ENCODE measurements at regions not wholly inside any gene's neighbourhood (a gene's known extent, or its start where the extent isn't known, plus 50 kb on each side); places are given as distances from the start of the nearest gene placed in this dataset.
"Not testable (repeated sequence)": the region's sequence is repeated elsewhere in the genome, so short reads cannot be mapped to it uniquely, and the experiment has no call there.

DNA sequence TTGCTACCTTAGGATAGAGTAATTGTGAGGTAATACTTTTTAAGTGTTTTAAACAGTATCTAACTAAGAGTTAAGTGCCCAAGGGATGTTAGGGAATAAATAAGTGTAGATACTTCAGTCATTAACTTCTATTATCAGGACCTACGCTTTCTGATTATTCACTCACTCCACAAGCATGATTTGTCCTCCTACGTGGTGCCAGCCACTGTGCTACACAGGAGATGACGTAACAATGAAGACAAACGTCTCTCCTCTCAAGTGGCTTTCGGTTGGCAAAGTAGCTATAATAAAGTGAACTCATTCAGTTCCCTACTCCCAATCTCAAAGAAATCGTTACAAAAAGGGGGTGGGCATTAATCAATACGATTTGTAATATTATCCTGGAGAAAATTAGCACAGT, 100.9 kb upstream of the SETBP1 start:
- Histone ChIP-seq H3K4me1 (ENCODE audit: control insufficient read depth, extremely low read depth, insufficient read depth, low read length) (peaks cover 7% of the 10 kb centered on the region), H3K4me3 (ENCODE audit: control insufficient read depth in 2 of 3, extremely low read depth in 1 of 3, insufficient read depth in 2 of 3, low read depth in 1 of 3, low read length in 3 of 3) (no peak overlapping the region), H3K27ac (ENCODE audit: control insufficient read depth, insufficient read depth, low read length) (no peak overlapping the region), H3K36me3 (ENCODE audit: control insufficient read depth in 2 of 2, extremely low read depth in 1 of 2, insufficient read depth in 2 of 2, low read length in 2 of 2) (no peaks in the 10 kb centered on the region), H3K79me2 (ENCODE audit: control insufficient read depth, insufficient read depth, low read length) (no peaks in the 10 kb centered on the region), H3K9me3 (ENCODE audit: control insufficient read depth, low read depth, low read length) (no peaks in the 10 kb centered on the region), H3K9ac (ENCODE audit: control insufficient read depth, extremely low read depth, insufficient read depth, low read length) (no peak overlapping the region), H3K27me3 (ENCODE audit: control insufficient read depth, extremely low read depth, insufficient read depth, low read length) (no peaks in the 10 kb centered on the region), H2AFZ (ENCODE audit: control insufficient read depth, low read length) (peak overlapping the region; percentile 27), H3K4me2 (ENCODE audit: control insufficient read depth, extremely low read depth, insufficient read depth, low read depth, low read length) (no peak overlapping the region), H4K20me1 (ENCODE audit: control insufficient read depth, extremely low read depth, insufficient read depth, low read length) (no peaks in the 10 kb centered on the region), H3K9me1 (ENCODE audit: control insufficient read depth, extremely low read depth, insufficient read depth, low read length) (no peaks in the 10 kb centered on the region)
- dilution Hi-C loops (cut with MboI; ENCODE audit: extremely low pct_ligation_motif_present, low sequenced_read_pairs): no loop called here
- no peak for TF ChIP-seq EZH2 (IDR thresholded peaks at IDR 0.05; ENCODE audit: low read length)
- TF ChIP-seq, protein P1, sequence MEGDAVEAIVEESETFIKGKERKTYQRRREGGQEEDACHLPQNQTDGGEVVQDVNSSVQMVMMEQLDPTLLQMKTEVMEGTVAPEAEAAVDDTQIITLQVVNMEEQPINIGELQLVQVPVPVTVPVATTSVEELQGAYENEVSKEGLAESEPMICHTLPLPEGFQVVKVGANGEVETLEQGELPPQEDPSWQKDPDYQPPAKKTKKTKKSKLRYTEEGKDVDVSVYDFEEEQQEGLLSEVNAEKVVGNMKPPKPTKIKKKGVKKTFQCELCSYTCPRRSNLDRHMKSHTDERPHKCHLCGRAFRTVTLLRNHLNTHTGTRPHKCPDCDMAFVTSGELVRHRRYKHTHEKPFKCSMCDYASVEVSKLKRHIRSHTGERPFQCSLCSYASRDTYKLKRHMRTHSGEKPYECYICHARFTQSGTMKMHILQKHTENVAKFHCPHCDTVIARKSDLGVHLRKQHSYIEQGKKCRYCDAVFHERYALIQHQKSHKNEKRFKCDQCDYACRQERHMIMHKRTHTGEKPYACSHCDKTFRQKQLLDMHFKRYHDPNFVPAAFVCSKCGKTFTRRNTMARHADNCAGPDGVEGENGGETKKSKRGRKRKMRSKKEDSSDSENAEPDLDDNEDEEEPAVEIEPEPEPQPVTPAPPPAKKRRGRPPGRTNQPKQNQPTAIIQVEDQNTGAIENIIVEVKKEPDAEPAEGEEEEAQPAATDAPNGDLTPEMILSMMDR (optimal IDR thresholded peaks at IDR 0.05 in 1 of 3, IDR thresholded peaks at IDR 0.05 in 1 of 3, conservative IDR thresholded peaks at IDR 0.05 in 1 of 3; ENCODE audit: extremely low read depth in 1 of 3, insufficient read depth in 2 of 3, low read length in 3 of 3): no peak
- no peak for DNase-seq (ENCODE audit: low read depth, low spot score)
- FAIRE-seq: no peak

DNA sequence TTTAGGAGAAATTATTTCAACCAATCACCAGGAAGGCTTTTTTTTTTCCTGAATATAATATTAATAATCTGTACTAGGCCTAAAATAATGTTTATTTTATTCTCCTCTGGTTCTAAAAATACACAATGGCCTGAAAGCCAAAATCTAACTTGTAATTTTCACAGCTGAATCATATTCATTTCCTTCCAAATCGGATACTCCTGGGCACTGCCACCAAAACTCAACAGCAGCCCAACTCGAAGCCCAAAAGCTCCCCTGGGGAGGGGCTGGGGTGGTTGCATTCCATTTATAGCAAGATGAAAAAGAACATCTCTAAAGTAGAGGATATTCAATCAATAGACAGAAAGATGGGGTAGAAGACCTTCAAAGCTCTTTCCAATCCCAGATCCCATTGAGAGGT, 100.5 kb upstream of the SETBP1 start:
- H3K9me3 ChIP-seq (ENCODE audit: control insufficient read depth, low read depth, low read length): no peaks in the 10 kb centered on the region
- H3K9ac ChIP-seq (ENCODE audit: control insufficient read depth, extremely low read depth, insufficient read depth, low read length): no peak overlapping the region
- dilution Hi-C loops (cut with MboI; ENCODE audit: extremely low pct_ligation_motif_present, low sequenced_read_pairs): no loop called here
- H4K20me1 ChIP-seq (ENCODE audit: control insufficient read depth, extremely low read depth, insufficient read depth, low read length): no peaks in the 10 kb centered on the region
- H3K4me2 ChIP-seq (ENCODE audit: control insufficient read depth, extremely low read depth, insufficient read depth, low read depth, low read length): no peak overlapping the region
- FAIRE-seq (no peak), DNase-seq (ENCODE audit: low read depth, low spot score) (no peak)
- no peak overlapping the region for H3K27ac ChIP-seq (ENCODE audit: control insufficient read depth, insufficient read depth, low read length)
- no peak for TF ChIP-seq EZH2 (IDR thresholded peaks at IDR 0.05; ENCODE audit: low read length)
- TF ChIP-seq, protein P1 (optimal IDR thresholded peaks at IDR 0.05 in 1 of 3, IDR thresholded peaks at IDR 0.05 in 1 of 3, conservative IDR thresholded peaks at IDR 0.05 in 1 of 3; ENCODE audit: extremely low read depth in 1 of 3, insufficient read depth in 2 of 3, low read length in 3 of 3): no peak
- peaks cover 11% of the 10 kb centered on the region for H3K4me1 ChIP-seq (ENCODE audit: control insufficient read depth, extremely low read depth, insufficient read depth, low read length)
- no peaks in the 10 kb centered on the region for H3K27me3 ChIP-seq (ENCODE audit: control insufficient read depth, extremely low read depth, insufficient read depth, low read length)
- H3K4me3 ChIP-seq (ENCODE audit: control insufficient read depth in 2 of 3, extremely low read depth in 1 of 3, insufficient read depth in 2 of 3, low read depth in 1 of 3, low read length in 3 of 3): no peak overlapping the region
- no peaks in the 10 kb centered on the region for H3K36me3 ChIP-seq (ENCODE audit: control insufficient read depth in 2 of 2, extremely low read depth in 1 of 2, insufficient read depth in 2 of 2, low read length in 2 of 2)
- H3K79me2 ChIP-seq (ENCODE audit: control insufficient read depth, insufficient read depth, low read length): no peaks in the 10 kb centered on the region
- no peaks in the 10 kb centered on the region for H3K9me1 ChIP-seq (ENCODE audit: control insufficient read depth, extremely low read depth, insufficient read depth, low read length)
- no peak overlapping the region for H2AFZ ChIP-seq (ENCODE audit: control insufficient read depth, low read length)

DNA sequence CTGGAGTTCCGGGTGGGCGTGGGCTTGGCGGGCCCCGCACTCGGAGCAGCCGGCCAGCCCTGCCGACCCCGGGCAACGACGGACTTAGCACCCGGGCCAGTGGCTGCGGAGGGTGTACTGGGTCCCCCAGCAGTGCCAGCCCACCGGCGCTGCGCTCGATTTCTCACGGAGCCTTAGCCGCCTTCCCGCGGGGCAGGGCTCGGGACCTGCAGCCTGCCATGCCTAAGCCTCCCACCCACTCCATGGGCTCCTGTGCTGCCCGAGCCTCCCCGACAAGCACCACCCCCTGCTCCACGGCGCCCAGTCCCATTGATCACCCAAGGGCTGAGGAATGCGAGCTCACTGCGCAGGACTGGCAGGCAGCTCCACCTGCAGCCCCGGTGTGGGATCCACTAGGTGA, 99.9 kb upstream of the SETBP1 start:
- peaks cover 11% of the 10 kb centered on the region for H3K4me1 ChIP-seq (ENCODE audit: control insufficient read depth, extremely low read depth, insufficient read depth, low read length)
- H3K27me3 ChIP-seq (ENCODE audit: control insufficient read depth, extremely low read depth, insufficient read depth, low read length); H3K4me3 ChIP-seq (ENCODE audit: control insufficient read depth in 2 of 3, extremely low read depth in 1 of 3, insufficient read depth in 2 of 3, low read depth in 1 of 3, low read length in 3 of 3); H3K36me3 ChIP-seq (ENCODE audit: control insufficient read depth in 2 of 2, extremely low read depth in 1 of 2, insufficient read depth in 2 of 2, low read length in 2 of 2); H4K20me1 ChIP-seq (ENCODE audit: control insufficient read depth, extremely low read depth, insufficient read depth, low read length); H3K9me1 ChIP-seq (ENCODE audit: control insufficient read depth, extremely low read depth, insufficient read depth, low read length); H3K9me3 ChIP-seq (ENCODE audit: control insufficient read depth, low read depth, low read length); H3K79me2 ChIP-seq (ENCODE audit: control insufficient read depth, insufficient read depth, low read length); dilution Hi-C loops (cut with MboI; ENCODE audit: extremely low pct_ligation_motif_present, low sequenced_read_pairs); H2AFZ ChIP-seq (ENCODE audit: control insufficient read depth, low read length); FAIRE-seq; H3K9ac ChIP-seq (ENCODE audit: control insufficient read depth, extremely low read depth, insufficient read depth, low read length); H3K4me2 ChIP-seq (ENCODE audit: control insufficient read depth, extremely low read depth, insufficient read depth, low read depth, low read length); H3K27ac ChIP-seq (ENCODE audit: control insufficient read depth, insufficient read depth, low read length); DNase-seq (ENCODE audit: low read depth, low spot score): not testable (repeated sequence)

All from keratinocyte (primary cell).